ENCODE measurements at regions not wholly inside any gene's neighbourhood (a gene's known extent, or its start where the extent isn't known, plus 50 kb on each side); places are given as distances from the start of the nearest gene placed in this dataset.
"Not testable (repeated sequence)": the region's sequence is repeated elsewhere in the genome, so short reads cannot be mapped to it uniquely, and the experiment has no call there.

GRCh38 chr13:63567031-63567430 is 2151.4 kb upstream of the PCDH20 start:
- no peak for DNase-seq

- DNase-seq, result no peak
These were observed 2138.5 kb upstream of the PCDH20 start for GRCh38 chr13:63554157-63554556.

GRCh38 chr13:63551731-63552130 is 2136.1 kb upstream of the PCDH20 start:
- DNase-seq, result no peak

- no peak for DNase-seq
These were observed 2130.9 kb upstream of the PCDH20 start for GRCh38 chr13:63546524-63546923.

GRCh38 chr13:63542770-63543169 is 2127.1 kb upstream of the PCDH20 start:
- DNase-seq, result no peak

- no peak for DNase-seq
These were observed 2125.7 kb upstream of the PCDH20 start for GRCh38 chr13:63541336-63541735.

GRCh38 chr13:63540061-63540460 is 2124.4 kb upstream of the PCDH20 start:
- DNase-seq, result no peak

GRCh38 chr13:63517371-63517770 is 2101.7 kb upstream of the PCDH20 start:
- no peak for DNase-seq

GRCh38 chr13:63516124-63516523 is 2100.5 kb upstream of the PCDH20 start:
- DNase-seq, result no peak

- no peak for DNase-seq
These were observed 2099.2 kb upstream of the PCDH20 start for GRCh38 chr13:63514886-63515285.

GRCh38 chr13:63512095-63512494 is 2096.4 kb upstream of the PCDH20 start:
- no peak for DNase-seq

- no peak for DNase-seq
These were observed 2086.1 kb upstream of the PCDH20 start for GRCh38 chr13:63501702-63502101.

GRCh38 chr13:63497601-63498000 is 2082.0 kb upstream of the PCDH20 start:
- no peak for DNase-seq

GRCh38 chr13:63492604-63493003 is 2077.0 kb upstream of the PCDH20 start:
- DNase-seq, result no peak

GRCh38 chr13:63490149-63490548 is 2074.5 kb upstream of the PCDH20 start:
- no peak for DNase-seq

- no peak for DNase-seq
These were observed 2065.7 kb upstream of the PCDH20 start for GRCh38 chr13:63481334-63481733.

- DNase-seq, result no peak
These were observed 2057.1 kb upstream of the PCDH20 start for GRCh38 chr13:63472711-63473110.

- DNase-seq, result no peak
These were observed 2048.3 kb upstream of the PCDH20 start for GRCh38 chr13:63463782-63464610.

GRCh38 chr13:63460462-63461090 is 2044.9 kb upstream of the PCDH20 start:
- no peak for DNase-seq

GRCh38 chr13:63457186-63457585 is 2041.5 kb upstream of the PCDH20 start:
- no peak for DNase-seq

GRCh38 chr13:63455938-63456337 is 2040.3 kb upstream of the PCDH20 start:
- DNase-seq, result no peak

GRCh38 chr13:63449550-63449949 is 2033.9 kb upstream of the PCDH20 start:
- DNase-seq, result no peak

- DNase-seq, result no peak
These were observed 2033.0 kb upstream of the PCDH20 start for GRCh38 chr13:63448692-63449091.

- no peak for DNase-seq
These were observed 2030.7 kb upstream of the PCDH20 start for GRCh38 chr13:63446329-63446728.

- DNase-seq, result not testable (repeated sequence)
These were observed 2028.6 kb upstream of the PCDH20 start for GRCh38 chr13:63444225-63444624.
